Lung (tissue), 11 donors: ENCODE measurements at regions not wholly inside any gene's neighbourhood (a gene's known extent, or its start where the extent isn't known, plus 50 kb on each side); places are given as distances from the start of the nearest gene placed in this dataset.

Source experiments
- ATAC-seq: fragments of 200-7000 bp; cut with Tn5 transposase; one replicate; pipeline ENCODE4 v1.9.1; 2020; ENCODE audit warnings: moderate number of reproducible peaks; ENCODE audit not compliant: insufficient read depth, low FRiP score
- DNase-seq, 3 donors: peaks; one replicate each; pipeline ENCODE4 v3.0.0-alpha.2; 2013 to 2017
- H3K27ac ChIP-seq, 2 donors: one replicate each; pipeline ENCODE4 v1.5.1; 2013; ENCODE audit warnings: mild to moderate bottlenecking in 2 of 2, moderate library complexity in 2 of 2, control low read depth in 1 of 2, inconsistent platforms in 1 of 2, low read depth in 1 of 2, low read length in 1 of 2
- H3K27me3 ChIP-seq, 3 donors: one replicate each; pipeline ENCODE4 v1.5.1; 2013; ENCODE audit warnings: low read length in 2 of 3; ENCODE audit not compliant: control insufficient read depth in 3 of 3, insufficient read depth in 3 of 3
- H3K36me3 ChIP-seq, 4 donors: one replicate each; pipeline ENCODE4 v1.5.1; 2013; ENCODE audit warnings: low read length in 4 of 4, mild to moderate bottlenecking in 1 of 4, moderate library complexity in 1 of 4; ENCODE audit not compliant: control insufficient read depth in 4 of 4, insufficient read depth in 4 of 4
- H3K4me1 ChIP-seq, 5 donors: one replicate each; pipeline ENCODE4 v1.5.1; 2013; ENCODE audit warnings: low read length in 5 of 5, mild to moderate bottlenecking in 2 of 5, moderate library complexity in 1 of 5; ENCODE audit not compliant: control insufficient read depth in 5 of 5, insufficient read depth in 5 of 5
- H3K4me3 ChIP-seq: one replicate; pipeline ENCODE4 v1.5.1; 2013; ENCODE audit warnings: mild to moderate bottlenecking, control low read depth, moderate library complexity
- H3K9ac ChIP-seq, 2 donors: one replicate each; pipeline ENCODE4 v1.5.1; 2013; ENCODE audit warnings: low read length in 2 of 2, control low read depth in 1 of 2; ENCODE audit not compliant: insufficient read depth in 1 of 2
- H3K9me3 ChIP-seq, 4 donors: one replicate each; pipeline ENCODE4 v1.5.1; 2013; ENCODE audit warnings: low read length in 3 of 4, mild to moderate bottlenecking in 1 of 4, moderate library complexity in 1 of 4; ENCODE audit not compliant: control insufficient read depth in 4 of 4, insufficient read depth in 3 of 4
- CTCF ChIP-seq: IDR thresholded peaks from 2 replicates; pipeline ENCODE4 v1.5.1; 2012; ENCODE audit warnings: mild to moderate bottlenecking; ENCODE audit errors: control extremely low read depth, extremely low read depth
- WGBS, 2 donors: extraction: QIAGEN DNeasy Blood & Tissue Kit; methylation state at CpG; one replicate each; pipeline ENCODE4 v1.1.7; 2013; 5-methylcytosine and 5-hydroxymethylcytosine counted together
- donor health status: control.
- donor health status: control.
- donor health status: Bipolar disorder and iron deficiency.
- donor health status: healthy.
- donor health status: DM: yes; HTN: yes; CAD: no.

GRCh38 chr2:37449761-37450296 lies 105.4 kb downstream of the QPCT start:
- Histone ChIP-seq H3K9ac (no peak overlapping the region), H3K4me3 (no peak overlapping the region), H3K27me3 (no peaks in the 10 kb centered on the region), H3K9me3 (no peaks in the 10 kb centered on the region), H3K36me3 (no peaks in the 10 kb centered on the region), H3K4me1 (peaks cover 0 to 2% (median 0%) of the 10 kb centered on the region in 5 donors), H3K27ac (no peak overlapping the region)
- DNase-seq (peak in 1 of 3 donors; percentile 39), ATAC-seq (no peak)
- TF ChIP-seq CTCF: no peak
- WGBS, 2 donors: 47 to 51% methylated on average over 8 of the region's 8 CpGs

DNA sequence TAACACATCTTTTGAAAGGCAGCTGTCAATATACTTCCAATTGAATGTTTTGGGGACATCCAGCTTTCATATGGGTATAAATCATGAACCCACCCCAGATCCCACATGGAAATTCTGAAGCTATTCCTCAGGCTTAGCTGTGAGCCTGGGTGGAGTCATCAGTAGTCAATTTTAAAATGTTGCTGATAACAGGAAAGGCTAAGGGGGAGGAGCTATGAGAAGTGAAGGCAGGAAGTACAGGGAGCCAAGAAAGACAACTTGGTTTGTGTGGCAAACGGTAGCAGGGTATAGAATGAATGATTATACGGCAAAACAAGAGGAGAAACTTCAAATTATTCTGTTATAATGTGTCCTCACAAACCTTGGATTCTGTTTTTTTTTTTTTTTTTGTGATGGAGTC lies 108.6 kb downstream of the QPCT start:
- no peak for ATAC-seq
- peaks cover 0 to 5% (median 0%) of the 10 kb centered on the region in 5 donors for H3K4me1 ChIP-seq
- TF ChIP-seq CTCF: no peak
- H3K4me3 ChIP-seq: no peak overlapping the region
- DNase-seq: no peak
- H3K27ac ChIP-seq: no peak overlapping the region
- no peaks in the 10 kb centered on the region for H3K27me3 ChIP-seq
- no peaks in the 10 kb centered on the region for H3K36me3 ChIP-seq
- 47 to 62% methylated on average over 2 of the region's 2 CpGs for WGBS, 2 donors
- H3K9ac ChIP-seq: no peak overlapping the region
- H3K9me3 ChIP-seq: no peaks in the 10 kb centered on the region

GRCh38 chr2:37454851-37455762 lies 110.7 kb downstream of the QPCT start:
- H3K9ac ChIP-seq: no peak overlapping the region
- no peaks in the 10 kb centered on the region for H3K27me3 ChIP-seq
- no peak overlapping the region for H3K4me3 ChIP-seq
- no peaks in the 10 kb centered on the region for H3K36me3 ChIP-seq
- ATAC-seq: no peak
- H3K4me1 ChIP-seq: peaks cover 2 to 12% (median 4%) of the 10 kb centered on the region in 5 donors
- WGBS, 2 donors: 61 to 78% methylated on average over 5 of the region's 5 CpGs
- H3K27ac ChIP-seq: no peak overlapping the region
- DNase-seq: peak; percentile 50 to 82 (median 81)
- no peak for TF ChIP-seq CTCF
- no peaks in the 10 kb centered on the region for H3K9me3 ChIP-seq
